GM12878 (cell line): ENCODE measurements at regions not wholly inside any gene's neighbourhood (a gene's known extent, or its start where the extent isn't known, plus 50 kb on each side); places are given as distances from the start of the nearest gene placed in this dataset.

Experiments used
- ATAC-seq: fragments of 200-7000 bp; cut with Tn5 transposase; 3 replicates; pipeline ENCODE4 v1.9.1; 2020; ENCODE audit warnings: mild to moderate bottlenecking, moderate library complexity
- BruUV-seq: library from RNA; stranded (reverse); fragments of 400-500 nt; replicated peaks from 2 replicates; lab custom pipeline; 2021; lab: Mats Ljungman, UMichigan
- CTCF ChIA-PET: fragments of 300-600 bp; sonication (Branson Sonifier 250); formaldehyde crosslinking; extraction: SDS; loops from one replicate; lab custom pipeline; 2021; ENCODE audit warnings: inconsistent platforms; lab: Yijun Ruan, JAX
- POLR2A ChIA-PET: fragments of 350-600 bp; formaldehyde crosslinking; extraction: SDS; loops from one replicate; lab custom pipeline; 2021; ENCODE audit warnings: inconsistent platforms; lab: Charles Lee
- RAD21 ChIA-PET: fragments of 300-600 bp; sonication (Branson Sonifier 250); formaldehyde crosslinking; loops from one replicate; lab custom pipeline; 2023; ENCODE audit warnings: antibody characterized with exemption; ENCODE audit not compliant: unreplicated experiment; lab: Charles Lee
- SMC1A ChIA-PET: fragments of 300-600 bp; sonication (Branson Sonifier 250); formaldehyde crosslinking; loops from one replicate; lab custom pipeline; 2023; ENCODE audit not compliant: unreplicated experiment, uncharacterized antibody; lab: Charles Lee
- DNase-seq: peaks from one replicate; pipeline ENCODE4 v3.0.0-alpha.2; 2011; ENCODE audit warnings: low read depth, low spot score
- FAIRE-seq: peaks from 3 replicates; lab custom pipeline; 2011; peaks lifted over from hg19 to GRCh38; lab: Jason Lieb, UNC
- H2AFZ ChIP-seq: 2 replicates; pipeline ENCODE4 v1.6.0; 2011; ENCODE audit warnings: low read depth, low read length, control low read depth; ENCODE audit not compliant: control insufficient read depth
- H3K27ac ChIP-seq: 2 replicates; pipeline ENCODE4 v1.5.1; 2011; ENCODE audit warnings: control low read depth; ENCODE audit not compliant: control insufficient read depth, insufficient read depth
- H3K27me3 ChIP-seq, 2 experiments: replicated peaks in 1 of 2; 2 replicates each; pipeline versions ENCODE4 v1.6.0 to v1.6.1; 2011; ENCODE audit warnings: low read length in 1 of 2; ENCODE audit not compliant: control insufficient read depth in 2 of 2, insufficient read depth in 2 of 2
- H3K36me3 ChIP-seq, 2 experiments: 2 replicates each; pipeline ENCODE4 v1.5.1; 2011; ENCODE audit warnings: low read length in 1 of 2; ENCODE audit not compliant: control insufficient read depth in 2 of 2, insufficient read depth in 2 of 2
- H3K4me1 ChIP-seq: 2 replicates; pipeline ENCODE4 v1.6.1; 2011; ENCODE audit warnings: mild to moderate bottlenecking, low read length, moderate library complexity, mixed read lengths; ENCODE audit not compliant: control insufficient read depth, insufficient read depth
- H3K4me2 ChIP-seq: 2 replicates; pipeline ENCODE4 v1.6.0; 2011; ENCODE audit warnings: control low read depth; ENCODE audit not compliant: control insufficient read depth, insufficient read depth
- H3K4me3 ChIP-seq: fragments of 200-600 bp; sonication (generic); 2 replicates; pipeline ENCODE4 v1.5.1; 2016
- H3K79me2 ChIP-seq: 2 replicates; pipeline ENCODE4 v1.6.0; 2011; ENCODE audit warnings: low read length; ENCODE audit not compliant: control insufficient read depth, insufficient read depth
- H3K9ac ChIP-seq: 2 replicates; pipeline ENCODE4 v1.8.0; 2011; ENCODE audit warnings: low read length, control low read depth, mixed read lengths; ENCODE audit not compliant: control insufficient read depth, insufficient read depth
- H3K9me3 ChIP-seq: replicated peaks from 3 replicates; pipeline ENCODE4 v1.5.1; 2011; ENCODE audit warnings: mild to moderate bottlenecking, low read length; ENCODE audit not compliant: control insufficient read depth, insufficient read depth
- H4K20me1 ChIP-seq: 2 replicates; pipeline ENCODE4 v1.6.0; 2011; ENCODE audit not compliant: control insufficient read depth, insufficient read depth
- FOS ChIP-seq: IDR thresholded peaks from 3 replicates; pipeline ENCODE4 v1.6.1; 2011; ENCODE audit warnings: borderline replicate concordance; ENCODE audit not compliant: insufficient read length; ENCODE audit errors: extremely low read depth
- GABPA ChIP-seq: IDR thresholded peaks from 2 replicates; pipeline ENCODE4 v1.6.1; 2014; ENCODE audit warnings: antibody characterized with exemption, low read depth, mild to moderate bottlenecking, inconsistent platforms
- IKZF1 ChIP-seq: fragments of 450-650 bp; conservative IDR thresholded peaks from 2 replicates; pipeline ENCODE4 v1.6.1; 2017; ENCODE audit warnings: antibody characterized with exemption, mild to moderate bottlenecking
- IKZF2 ChIP-seq, 2 experiments: fragments of 450-650 bp; IDR thresholded peaks; 2 replicates each; pipeline ENCODE4 v1.6.1; 2017; ENCODE audit warnings: mild to moderate bottlenecking in 2 of 2, moderate library complexity in 2 of 2
- JUNB ChIP-seq: IDR thresholded peaks from 2 replicates; pipeline ENCODE4 v1.6.1; 2016; ENCODE audit warnings: antibody characterized with exemption, mild to moderate bottlenecking
- MTA2 ChIP-seq: fragments of 450-650 bp; IDR thresholded peaks from 2 replicates; pipeline ENCODE4 v1.6.1; 2016; ENCODE audit warnings: low read depth, mild to moderate bottlenecking, moderate library complexity
- PAX8 ChIP-seq: fragments of 450-650 bp; IDR thresholded peaks from 2 replicates; pipeline ENCODE4 v1.6.1; 2017; ENCODE audit warnings: mild to moderate bottlenecking, moderate library complexity
- POLR2AphosphoS2 ChIP-seq: IDR thresholded peaks from 2 replicates; pipeline ENCODE4 v1.6.1; 2011; ENCODE audit warnings: low read depth, mild to moderate bottlenecking, low read length, improper control_type of control experiment, moderate library complexity
- POU2F2 ChIP-seq: IDR thresholded peaks from 3 replicates; pipeline ENCODE4 v1.6.1; 2011; ENCODE audit warnings: low read depth, mild to moderate bottlenecking, low read length, borderline replicate concordance
- RB1 ChIP-seq: fragments of 450-650 bp; formaldehyde crosslinking; IDR thresholded peaks from 2 replicates; pipeline ENCODE4 v1.6.1; 2017; ENCODE audit warnings: mild to moderate bottlenecking, borderline replicate concordance
- RELB ChIP-seq: fragments of 450-650 bp; IDR thresholded peaks from 2 replicates; pipeline ENCODE4 v1.6.1; 2017; ENCODE audit warnings: low read depth, mild to moderate bottlenecking, moderate library complexity
- SMAD5 ChIP-seq: IDR thresholded peaks from 2 replicates; pipeline ENCODE4 v1.6.1; 2016; ENCODE audit warnings: antibody characterized with exemption, low read depth
- SPI1 ChIP-seq: IDR thresholded peaks from 2 replicates; pipeline ENCODE4 v1.6.1; 2011; ENCODE audit warnings: low read depth, mild to moderate bottlenecking, low read length, moderate library complexity, borderline replicate concordance; ENCODE audit not compliant: insufficient read depth
- SREBF2 ChIP-seq: IDR thresholded peaks from 2 replicates; pipeline ENCODE4 v1.6.1; 2012; ENCODE audit warnings: mild to moderate bottlenecking, low read length
- TCF3 ChIP-seq: IDR thresholded peaks from 2 replicates; pipeline ENCODE4 v1.6.1; 2012; ENCODE audit warnings: low read depth, mild to moderate bottlenecking, low read length, borderline replicate concordance; ENCODE audit not compliant: insufficient read depth
- ZNF384 ChIP-seq: IDR thresholded peaks from 2 replicates; pipeline ENCODE4 v1.6.1; 2012; ENCODE audit warnings: low read depth, mild to moderate bottlenecking, low read length, improper control_type of control experiment, borderline replicate concordance
- WGBS: methylation state at CpG from one replicate; pipeline ENCODE4 v1.1.6; 2016; ENCODE audit warnings: low lambda C conversion rate; ENCODE audit not compliant: insufficient replicate concordance, insufficient coverage; ENCODE audit errors: missing lambda C conversion rate; 5-methylcytosine and 5-hydroxymethylcytosine counted together
- in situ Hi-C: fragments of 300-500 bp; cut with MboI; formaldehyde crosslinking; loops from 9 replicates; pipeline ENCODE4 v1.14.3; 2018; ENCODE audit warnings: mixed read lengths
- intact Hi-C: fragments of 100-400 bp; cut with micrococcal nuclease; formaldehyde crosslinking; loops from one replicate; pipeline ENCODE4 v1.14.2; 2022; ENCODE audit not compliant: unreplicated experiment

GRCh38 chr6:139538366-139538765, 163.9 kb upstream of the CITED2 start (continued):
- TF ChIP-seq FOS (no peak), JUNB (no peak)
- TF ChIP-seq, all 136 proteins: peak for 0

- no peak for FAIRE-seq
- in situ Hi-C loops = no loop called here
- no TSS peak for BruUV-seq
- H3K27me3 ChIP-seq = no peaks in the 10 kb centered on the region
- ChIA-PET SMC1A (interaction anchor here (0.8 to 1.5 kb wide), 4 partner anchors 53 to 217 kb away, joined by 3 to 4 read pairs (median 4); no protein-coding TSS in a partner anchor), CTCF (interaction anchor here (1.2 to 1.4 kb wide), 3 partner anchors 22 to 172 kb away, joined by 3 read pairs; partner anchors contain the start of gene CITED2)
- H3K9me3 ChIP-seq = no peaks in the 10 kb centered on the region
- no peaks in the 10 kb centered on the region for H4K20me1 ChIP-seq
- peak; percentile 75 for TF ChIP-seq MTA2
- no peak for TF ChIP-seq POLR2AphosphoS2
- no peak for TF ChIP-seq PAX8
- no peak for TF ChIP-seq JUNB
- no peak for TF ChIP-seq SREBF2
- TF ChIP-seq GABPA = no peak
- no peak for TF ChIP-seq RB1
- TF ChIP-seq ZNF384 = no peak
- no peak for TF ChIP-seq POU2F2
- 0 out of 2 replicates have a peak, but pooled peaks have one; percentile 20 for TF ChIP-seq IKZF1
- no peak for TF ChIP-seq RELB
- TF ChIP-seq IKZF2 (IDR thresholded peaks at IDR 0.05) = peak in 1 of 2 experiments; percentile 39; a peak in 1 of 4 replicates
- TF ChIP-seq SPI1 = no peak
- no peak for TF ChIP-seq SMAD5
- no peak for TF ChIP-seq TCF3
- TF ChIP-seq, all 136 proteins: peak for 3
- Histone ChIP-seq H3K4me1 (peaks cover 15% of the 10 kb centered on the region), H3K9ac (no peak overlapping the region), H2AFZ (no peak overlapping the region), H3K36me3 (no peaks in the 10 kb centered on the region), H3K79me2 (no peaks in the 10 kb centered on the region), H3K4me3 (no peak overlapping the region), H3K27ac (no peak overlapping the region), H3K4me2 (no peak overlapping the region)
- ATAC-seq = no peak
- ChIA-PET POLR2A (no interaction called here), RAD21 (no interaction called here)
- WGBS = 90% methylated on average over 8 of the region's 8 CpGs
- intact Hi-C loops = no loop called here
- no peak for DNase-seq
These were observed 162.5 kb upstream of the CITED2 start for GRCh38 chr6:139536751-139537617.
